ENCODE measurements at regions not wholly inside any gene's neighbourhood (a gene's known extent, or its start where the extent isn't known, plus 50 kb on each side); places are given as distances from the start of the nearest gene placed in this dataset.
"Not testable (repeated sequence)": the region's sequence is repeated elsewhere in the genome, so short reads cannot be mapped to it uniquely, and the experiment has no call there.

GRCh38 chr4:14426297-14426696 is 576.0 kb upstream of the CPEB2 start:
- TF ChIP-seq EP300 (IDR thresholded peaks at IDR 0.05; ENCODE audit: borderline replicate concordance in 1 of 2, low read depth in 1 of 2, low read length in 1 of 2); JUND (IDR thresholded peaks at IDR 0.05); POLR2AphosphoS5 (IDR thresholded peaks at IDR 0.05; ENCODE audit: low read depth, low read length); CTCF (IDR thresholded peaks at IDR 0.05); TAF1 (IDR thresholded peaks at IDR 0.05; ENCODE audit: borderline replicate concordance, low read depth, low read length); FOXM1 (IDR thresholded peaks at IDR 0.05; ENCODE audit: low read depth); SIN3A (IDR thresholded peaks at IDR 0.05; ENCODE audit: borderline replicate concordance, low read depth, low read length); RFX5 (IDR thresholded peaks at IDR 0.05; ENCODE audit: low read length); SMC3 (IDR thresholded peaks at IDR 0.05; ENCODE audit: low read depth, low read length); REST (IDR thresholded peaks at IDR 0.05; ENCODE audit: low read depth, low read length); RCOR1 (IDR thresholded peaks at IDR 0.05; ENCODE audit: low read length): not testable (repeated sequence)

All from SK-N-SH (cell line).